C4-2B (cell line): ENCODE measurements at regions not wholly inside any gene's neighbourhood (a gene's known extent, or its start where the extent isn't known, plus 50 kb on each side); places are given as distances from the start of the nearest gene placed in this dataset.

ENCODE experiments used
- CTCF ChIP-seq: fragments of 450-650 bp; conservative IDR thresholded peaks from 2 replicates; pipeline ENCODE4 v1.5.1; 2017; ENCODE audit warnings: mild to moderate bottlenecking
- ZFX ChIP-seq: fragments of 450-650 bp; IDR thresholded peaks from 2 replicates; pipeline ENCODE4 v1.6.1; 2017

GRCh38 chr15:47614360-47615011, 102.8 kb upstream of the SEMA6D start:
- TF ChIP-seq CTCF, result peak; percentile 45
- TF ChIP-seq ZFX, result no peak
